Urinary bladder (tissue), 3 donors: ENCODE measurements at regions not wholly inside any gene's neighbourhood (a gene's known extent, or its start where the extent isn't known, plus 50 kb on each side); places are given as distances from the start of the nearest gene placed in this dataset.
"Not testable (repeated sequence)": the region's sequence is repeated elsewhere in the genome, so short reads cannot be mapped to it uniquely, and the experiment has no call there.

Experiments
- DNase-seq: peaks from one replicate; pipeline ENCODE4 v3.0.0-alpha.2; 2015; ENCODE audit errors: extremely low spot score
- H3K27ac ChIP-seq: one replicate; pipeline ENCODE4 v1.5.1; 2013; ENCODE audit warnings: low read depth, mild to moderate bottlenecking, moderate library complexity
- H3K36me3 ChIP-seq: one replicate; pipeline ENCODE4 v1.6.1; 2013; ENCODE audit warnings: mild to moderate bottlenecking, moderate library complexity; ENCODE audit not compliant: insufficient read depth
- H3K4me1 ChIP-seq: one replicate; pipeline ENCODE4 v1.6.1; 2013; ENCODE audit warnings: mild to moderate bottlenecking, moderate library complexity; ENCODE audit not compliant: insufficient read depth
- H3K4me3 ChIP-seq: one replicate; pipeline ENCODE4 v1.5.1; 2013; ENCODE audit warnings: low read depth, low read length
- WGBS: extraction: QIAGEN DNeasy Blood & Tissue Kit; methylation state at CpG from one replicate; pipeline ENCODE4 v1.1.7; 2013; 5-methylcytosine and 5-hydroxymethylcytosine counted together
- donor health status: healthy with polysubstance abuse.
- donor health status: healthy.

DNA sequence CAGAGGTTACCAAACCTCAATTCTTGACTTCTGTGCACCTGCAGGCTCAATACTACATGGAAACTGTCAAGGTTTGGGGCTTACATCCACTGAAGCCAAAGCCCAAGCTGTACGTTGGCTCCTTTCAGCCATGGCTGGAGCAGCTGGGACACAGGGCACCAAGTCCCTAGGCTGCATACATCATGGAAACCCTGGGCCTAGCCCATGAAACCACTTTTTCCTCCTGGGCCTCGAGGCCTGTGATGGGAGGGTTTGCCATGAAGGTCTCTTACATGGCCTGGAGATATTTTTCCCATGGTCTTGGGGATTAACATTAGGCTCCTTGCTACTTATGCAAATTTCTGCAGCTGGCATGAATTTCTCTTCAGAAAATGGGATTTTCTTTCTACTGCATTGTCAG, 1638.7 kb downstream of the EFNA5 start:
- 72% methylated on average over 2 of the region's 2 CpGs for WGBS
- H3K27ac ChIP-seq, H3K4me1 ChIP-seq, H3K4me3 ChIP-seq, DNase-seq, H3K36me3 ChIP-seq: not testable (repeated sequence)

DNA sequence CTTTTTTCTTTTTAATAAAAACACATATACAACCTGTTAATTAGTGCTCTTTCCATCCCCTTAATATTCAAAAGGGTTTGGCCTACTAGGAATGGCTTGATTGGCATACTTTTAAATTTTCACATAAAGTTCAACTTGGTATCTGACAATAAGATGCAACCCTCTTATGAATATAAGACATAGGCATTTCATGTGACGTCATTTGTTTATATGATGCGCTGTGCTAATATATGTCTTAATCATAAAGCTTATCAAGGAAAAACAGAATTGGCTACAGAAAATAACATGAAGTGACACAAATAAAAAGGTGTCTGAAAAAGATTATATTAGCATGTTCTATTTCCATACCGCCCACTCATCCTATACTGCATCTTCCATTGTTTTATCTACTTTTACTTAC, 1642.4 kb downstream of the EFNA5 start:
- 62% methylated on average over 3 of the region's 3 CpGs for WGBS
- Histone ChIP-seq H3K27ac (no peak overlapping the region), H3K36me3 (no peaks in the 10 kb centered on the region), H3K4me1 (no peaks in the 10 kb centered on the region), H3K4me3 (no peak overlapping the region)
- DNase-seq, result no peak

DNA sequence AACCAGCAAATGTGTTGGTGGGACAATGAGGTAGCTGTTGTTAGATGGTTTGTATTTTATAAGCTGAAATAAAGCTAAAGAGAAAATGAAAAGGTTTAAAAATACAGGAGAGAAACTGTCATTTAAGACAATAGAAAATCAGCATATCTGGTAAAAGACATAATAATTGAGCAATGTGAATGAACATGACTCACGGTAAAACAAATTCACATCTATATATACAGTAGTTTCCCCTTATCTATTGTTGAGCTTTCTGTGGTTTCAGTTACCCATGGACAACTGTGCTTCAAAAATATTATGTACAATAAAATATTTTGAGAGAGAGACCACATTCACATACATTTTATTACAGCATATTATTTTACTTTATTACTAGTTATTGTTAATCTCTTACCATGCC, 1649.8 kb downstream of the EFNA5 start:
- Histone ChIP-seq H3K27ac (no peak overlapping the region), H3K4me1 (no peaks in the 10 kb centered on the region), H3K4me3 (no peak overlapping the region), H3K36me3 (no peaks in the 10 kb centered on the region)
- 93% methylated on average over 1 of the region's 1 CpG for WGBS
- DNase-seq, result no peak

DNA sequence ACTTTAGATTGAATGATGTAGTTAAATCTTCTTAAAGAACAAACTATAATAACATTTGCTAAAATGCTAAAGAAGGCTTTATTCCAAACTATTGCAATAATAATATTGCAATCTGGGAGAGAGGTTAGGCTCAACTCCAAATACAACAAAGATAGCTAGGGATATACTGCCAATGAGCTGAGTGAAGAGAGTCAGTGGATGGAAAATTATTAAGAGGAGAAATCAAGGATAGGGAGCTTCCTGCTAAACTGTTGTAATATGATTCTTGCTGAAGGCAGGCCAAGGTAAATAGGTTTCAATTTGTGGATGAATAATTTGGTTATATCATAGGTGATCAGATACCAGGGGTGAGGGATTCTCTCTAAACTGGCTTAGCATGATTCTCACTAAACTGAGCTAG, 1651.5 kb downstream of the EFNA5 start:
- Histone ChIP-seq H3K27ac (no peak overlapping the region), H3K36me3 (no peaks in the 10 kb centered on the region), H3K4me3 (no peak overlapping the region), H3K4me1 (no peaks in the 10 kb centered on the region)
- DNase-seq, result no peak

DNA sequence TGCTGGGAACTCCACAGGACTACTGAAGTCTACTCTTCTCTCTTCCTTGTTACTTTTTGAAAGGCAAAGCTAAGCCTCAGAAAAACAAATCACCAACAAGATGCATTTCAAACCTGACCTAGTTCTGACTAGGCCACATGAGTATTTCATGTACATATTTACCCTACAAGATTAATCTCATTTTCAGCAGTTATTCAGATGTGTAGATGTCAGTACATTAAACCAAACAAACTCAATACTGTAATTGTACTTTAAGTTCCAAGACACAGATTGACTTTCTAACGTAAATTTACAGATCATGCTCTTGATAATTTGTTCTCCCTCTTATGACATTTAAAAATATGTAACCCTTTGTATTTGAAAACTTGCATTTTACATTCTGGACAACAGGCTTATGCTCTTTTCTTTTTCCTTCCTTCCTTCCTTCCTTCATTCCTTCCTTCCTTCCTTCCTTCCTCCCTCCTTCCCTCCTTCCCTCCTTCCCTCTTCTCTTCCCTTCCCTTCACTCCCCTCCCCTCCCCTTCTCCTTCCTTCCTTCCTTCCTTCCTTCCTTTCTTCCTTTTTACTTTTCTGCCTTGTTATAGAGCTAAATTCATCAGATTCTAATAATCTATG, 1653.4 kb downstream of the EFNA5 start:
- Histone ChIP-seq H3K4me1 (no peaks in the 10 kb centered on the region), H3K4me3 (no peak overlapping the region), H3K36me3 (no peaks in the 10 kb centered on the region), H3K27ac (no peak overlapping the region)
- no peak for DNase-seq
- 66% methylated on average over 1 of the region's 1 CpG for WGBS

DNA sequence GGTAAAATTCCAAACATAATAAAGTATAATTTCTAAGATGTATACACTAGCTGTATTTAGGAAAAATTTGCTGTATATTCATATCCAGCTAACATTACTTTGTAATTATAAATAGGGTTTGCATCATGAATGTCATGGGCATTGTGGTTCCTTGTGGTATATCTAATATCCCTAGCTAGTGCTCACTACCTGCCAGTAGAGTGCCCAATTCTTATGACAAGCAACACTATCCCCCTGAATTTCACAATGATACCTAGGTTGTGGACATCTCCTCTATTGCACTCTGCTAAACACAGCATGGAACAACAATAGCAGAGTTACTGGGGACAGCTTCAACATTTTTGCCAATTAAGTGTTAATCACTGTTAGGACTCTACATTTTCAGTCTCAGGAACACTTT, 1656.5 kb downstream of the EFNA5 start:
- H3K4me1 ChIP-seq, result no peaks in the 10 kb centered on the region
- H3K27ac ChIP-seq, result no peak overlapping the region
- H3K4me3 ChIP-seq, result no peak overlapping the region
- H3K36me3 ChIP-seq, result no peaks in the 10 kb centered on the region
- DNase-seq, result no peak

DNA sequence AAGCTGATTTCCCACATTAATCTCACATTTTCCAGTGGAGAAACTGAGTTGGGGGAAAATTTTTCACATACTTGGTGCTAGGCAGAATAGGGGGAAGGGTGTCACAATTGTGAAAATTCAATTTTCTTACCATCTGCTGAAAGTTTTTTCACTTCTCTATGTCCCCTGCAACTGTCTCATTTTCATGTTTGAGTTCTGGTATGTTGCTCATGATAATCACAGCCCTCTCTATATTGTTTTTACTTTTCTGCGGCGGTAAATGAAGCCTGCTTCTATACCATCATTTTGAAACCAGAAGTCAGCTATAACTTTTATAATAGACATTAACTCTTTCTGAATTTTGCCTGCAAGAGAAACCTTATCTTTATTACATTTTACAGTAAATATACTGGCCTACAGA, 1664.5 kb downstream of the EFNA5 start:
- no peaks in the 10 kb centered on the region for H3K36me3 ChIP-seq
- H3K4me3 ChIP-seq, result no peak overlapping the region
- WGBS, result 74% methylated on average over 2 of the region's 2 CpGs
- no peaks in the 10 kb centered on the region for H3K4me1 ChIP-seq
- H3K27ac ChIP-seq, result no peak overlapping the region
- DNase-seq, result no peak

DNA sequence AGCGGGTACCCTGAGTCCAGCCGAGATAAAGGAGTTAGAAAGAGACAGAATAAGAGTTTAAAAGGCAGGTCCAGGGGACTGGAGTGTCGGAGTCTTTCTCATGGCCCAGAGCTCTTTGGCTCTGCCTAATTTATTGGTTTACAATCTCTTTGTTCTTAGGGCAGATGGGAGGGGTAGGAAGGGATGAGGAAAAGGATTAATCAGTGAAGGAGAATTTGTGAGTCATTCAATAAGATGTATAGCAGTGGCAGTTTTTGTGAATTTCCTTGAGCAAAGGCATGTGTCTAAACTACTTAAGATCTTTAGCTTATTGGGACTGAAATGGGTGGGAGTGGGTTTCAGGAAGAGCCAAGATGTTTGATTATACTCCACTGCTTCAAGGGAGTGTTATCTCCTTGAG, 1671.7 kb downstream of the EFNA5 start:
- H3K27ac ChIP-seq, DNase-seq, H3K36me3 ChIP-seq, H3K4me1 ChIP-seq, H3K4me3 ChIP-seq: not testable (repeated sequence)
- WGBS, result 79% methylated on average over 3 of the region's 3 CpGs

DNA sequence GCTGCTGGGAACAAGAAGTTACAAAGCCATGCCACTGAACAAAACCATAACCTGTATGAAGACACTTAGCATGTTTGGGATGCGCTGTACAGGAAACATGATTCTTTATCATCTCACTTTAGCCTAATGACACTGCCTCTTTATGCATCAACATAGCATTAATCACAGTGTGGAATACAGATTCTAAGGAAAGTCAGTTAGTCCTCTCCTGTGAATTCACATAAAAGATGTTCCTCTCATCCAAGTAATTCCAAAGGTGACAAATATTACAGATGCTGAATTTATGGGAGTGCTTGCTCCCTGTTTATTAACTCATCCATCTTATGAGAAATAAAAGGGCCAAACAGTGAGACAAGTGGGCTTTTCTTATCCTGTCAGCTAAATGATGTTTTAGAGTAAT, 1677.7 kb downstream of the EFNA5 start:
- no peak for DNase-seq
- no peak overlapping the region for H3K4me3 ChIP-seq
- no peaks in the 10 kb centered on the region for H3K36me3 ChIP-seq
- no peaks in the 10 kb centered on the region for H3K4me1 ChIP-seq
- 93% methylated on average over 1 of the region's 1 CpG for WGBS
- no peak overlapping the region for H3K27ac ChIP-seq

DNA sequence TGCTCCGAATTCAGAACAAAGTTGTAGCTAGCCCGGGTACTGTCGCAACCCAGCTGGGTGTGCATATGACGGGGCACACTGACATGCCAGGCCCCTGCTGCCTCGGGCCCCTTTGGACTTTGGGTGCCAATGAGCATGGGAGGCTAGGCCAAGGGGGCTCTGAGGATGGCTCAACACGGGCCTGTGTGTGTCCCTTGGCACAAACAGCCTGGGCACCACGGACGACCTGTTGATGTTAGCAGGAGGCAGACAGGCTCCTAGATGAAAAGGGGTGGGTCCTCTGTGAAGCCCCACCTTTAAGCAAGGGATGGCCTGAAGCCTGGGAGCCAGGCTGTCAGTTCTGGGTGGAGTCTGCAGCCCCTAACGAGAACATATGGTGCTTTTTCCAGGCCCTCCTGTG, 1688.2 kb downstream of the EFNA5 start:
- Histone ChIP-seq H3K36me3 (no peaks in the 10 kb centered on the region), H3K27ac (no peak overlapping the region), H3K4me3 (no peak overlapping the region), H3K4me1 (no peaks in the 10 kb centered on the region)
- no peak for DNase-seq
- WGBS, result 92% methylated on average over 9 of the region's 9 CpGs

DNA sequence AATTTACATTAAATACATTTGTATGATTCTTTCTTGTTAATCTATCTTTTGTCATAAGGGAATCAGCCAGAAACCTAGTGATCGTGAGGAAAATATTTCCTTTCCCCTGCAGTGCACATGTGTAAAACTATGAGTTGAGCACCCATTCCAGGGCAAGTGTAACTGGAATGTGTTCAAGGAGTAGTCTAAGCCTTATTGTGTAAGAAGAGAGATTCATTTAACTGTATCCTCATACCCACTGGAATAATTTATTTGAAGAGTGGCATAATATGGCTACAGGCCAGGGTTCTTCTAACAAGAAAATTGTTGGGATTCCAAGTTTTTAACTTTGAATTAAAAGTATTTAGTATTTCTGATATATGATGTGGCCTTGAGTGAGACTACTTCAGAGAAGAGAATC, 1692.7 kb downstream of the EFNA5 start:
- H3K4me3 ChIP-seq, result no peak overlapping the region
- DNase-seq, result no peak
- no peaks in the 10 kb centered on the region for H3K4me1 ChIP-seq
- 58% methylated on average over 1 of the region's 1 CpG for WGBS
- H3K27ac ChIP-seq, result no peak overlapping the region
- no peaks in the 10 kb centered on the region for H3K36me3 ChIP-seq

DNA sequence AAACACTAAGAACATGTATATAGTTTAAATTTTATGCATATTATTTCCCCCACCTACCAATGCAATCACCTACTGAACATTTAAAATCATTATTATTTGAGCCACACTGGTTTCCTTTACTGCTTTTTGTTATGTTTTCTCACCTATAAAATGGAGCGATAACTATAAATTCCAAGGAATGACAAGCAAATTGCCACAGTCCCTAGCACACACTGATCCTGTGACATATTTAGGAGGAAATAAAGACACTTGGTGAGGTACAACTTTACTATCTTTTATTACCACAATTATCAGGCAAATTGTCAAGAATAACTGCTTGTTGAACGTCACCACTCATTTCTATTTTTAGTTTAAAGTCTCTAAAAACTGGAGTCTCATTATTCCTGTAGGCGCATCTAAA, 1693.6 kb downstream of the EFNA5 start:
- DNase-seq, result no peak
- Histone ChIP-seq H3K4me1 (no peaks in the 10 kb centered on the region), H3K4me3 (no peak overlapping the region), H3K36me3 (no peaks in the 10 kb centered on the region), H3K27ac (no peak overlapping the region)
- 73% methylated on average over 3 of the region's 3 CpGs for WGBS

DNA sequence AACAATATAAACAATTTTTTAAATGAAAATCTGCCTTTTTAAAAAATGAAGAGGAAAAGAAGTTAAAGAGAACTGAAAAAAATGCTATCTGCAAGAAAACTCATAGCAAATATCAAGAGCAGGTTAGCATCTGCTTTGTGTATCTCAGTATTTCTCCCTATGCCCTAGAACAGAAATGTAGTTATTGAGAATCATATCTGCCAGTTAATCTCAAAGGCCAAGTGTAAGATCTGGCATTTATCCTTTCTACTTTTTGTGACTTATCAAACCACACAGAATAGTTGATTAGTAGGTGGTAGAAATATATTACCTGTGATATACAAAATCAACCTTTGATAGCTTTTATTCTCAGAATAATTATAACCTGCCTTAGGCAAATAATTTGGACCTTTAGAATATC, 1699.8 kb downstream of the EFNA5 start:
- DNase-seq, result no peak
- Histone ChIP-seq H3K4me3 (no peak overlapping the region), H3K4me1 (no peaks in the 10 kb centered on the region), H3K27ac (no peak overlapping the region), H3K36me3 (no peaks in the 10 kb centered on the region)

DNA sequence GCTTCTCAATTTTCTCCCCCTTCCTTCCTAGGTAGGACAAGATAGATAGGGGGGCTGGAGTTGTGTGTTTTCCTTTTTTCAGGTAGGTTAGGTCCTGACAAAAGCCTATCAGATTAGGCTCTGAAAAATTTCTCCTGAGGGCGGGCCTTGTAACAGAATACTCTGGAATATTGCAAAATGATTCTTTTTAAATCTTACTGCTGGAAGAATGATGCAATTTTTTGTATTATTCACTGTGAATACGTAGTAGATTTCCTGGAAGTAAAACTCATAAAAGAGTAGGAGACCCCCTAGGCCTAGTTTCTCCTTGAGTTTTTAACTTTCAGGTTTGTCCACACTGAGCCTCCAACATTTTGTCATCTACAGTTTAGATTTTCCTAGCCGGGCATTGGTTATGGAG, 1701.8 kb downstream of the EFNA5 start:
- H3K4me1 ChIP-seq, result no peaks in the 10 kb centered on the region
- H3K36me3 ChIP-seq, result no peaks in the 10 kb centered on the region
- 90% methylated on average over 3 of the region's 3 CpGs for WGBS
- no peak overlapping the region for H3K4me3 ChIP-seq
- no peak overlapping the region for H3K27ac ChIP-seq
- DNase-seq, result no peak

DNA sequence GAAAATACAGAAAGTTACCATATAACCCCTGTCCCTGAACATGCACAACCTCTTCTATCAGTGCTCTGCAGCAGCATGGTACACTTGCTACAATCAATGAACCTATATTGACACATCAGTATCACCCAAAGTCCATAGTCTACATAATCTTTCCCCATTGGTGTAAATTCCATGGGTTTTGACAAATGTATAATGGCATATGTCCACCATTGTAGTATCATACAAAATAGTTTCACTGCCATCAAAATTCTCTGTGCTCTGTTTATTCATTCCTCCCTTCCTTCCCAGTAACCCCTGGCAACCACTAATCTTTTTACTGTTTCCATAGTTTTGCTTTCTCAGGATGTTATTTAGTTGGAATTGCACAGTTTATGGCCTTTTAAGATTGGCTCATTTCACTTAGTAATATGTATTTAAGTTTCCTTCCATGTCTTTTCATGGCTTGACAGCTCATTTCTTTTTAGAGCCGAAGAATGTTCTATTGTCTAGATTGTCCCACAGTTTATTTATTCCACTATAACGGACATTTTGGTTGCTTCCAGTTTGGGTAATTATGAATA, 1707.0 kb downstream of the EFNA5 start:
- no peaks in the 10 kb centered on the region for H3K36me3 ChIP-seq
- DNase-seq, result no peak
- WGBS, result 86% methylated on average over 2 of the region's 2 CpGs
- no peak overlapping the region for H3K4me3 ChIP-seq
- no peak overlapping the region for H3K27ac ChIP-seq
- no peaks in the 10 kb centered on the region for H3K4me1 ChIP-seq
